ENCODE measurements at regions not wholly inside any gene's neighbourhood (a gene's known extent, or its start where the extent isn't known, plus 50 kb on each side); places are given as distances from the start of the nearest gene placed in this dataset.

DNA sequence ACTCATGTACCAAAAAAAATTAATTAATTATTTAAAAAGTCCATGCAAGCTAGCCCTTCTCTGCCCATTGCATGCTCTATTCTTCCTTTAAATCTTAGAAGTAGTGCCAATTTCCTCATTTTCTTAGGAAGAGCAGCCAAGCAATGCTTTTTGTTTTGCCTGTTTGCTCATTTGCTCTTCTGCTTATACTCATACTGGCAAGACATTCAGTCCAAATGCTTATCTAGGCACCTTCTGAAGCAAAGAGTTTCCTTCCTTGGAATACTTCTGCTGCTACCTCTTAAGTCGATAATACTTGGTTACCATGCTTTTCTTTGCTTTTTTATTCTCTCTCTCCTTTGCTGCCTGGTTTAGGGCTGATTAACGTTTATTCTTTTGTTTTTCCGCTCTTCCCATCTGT is 1318.3 kb downstream of the AACS start:
- DNase-seq (ENCODE audit: low spot score), result no peak

DNA sequence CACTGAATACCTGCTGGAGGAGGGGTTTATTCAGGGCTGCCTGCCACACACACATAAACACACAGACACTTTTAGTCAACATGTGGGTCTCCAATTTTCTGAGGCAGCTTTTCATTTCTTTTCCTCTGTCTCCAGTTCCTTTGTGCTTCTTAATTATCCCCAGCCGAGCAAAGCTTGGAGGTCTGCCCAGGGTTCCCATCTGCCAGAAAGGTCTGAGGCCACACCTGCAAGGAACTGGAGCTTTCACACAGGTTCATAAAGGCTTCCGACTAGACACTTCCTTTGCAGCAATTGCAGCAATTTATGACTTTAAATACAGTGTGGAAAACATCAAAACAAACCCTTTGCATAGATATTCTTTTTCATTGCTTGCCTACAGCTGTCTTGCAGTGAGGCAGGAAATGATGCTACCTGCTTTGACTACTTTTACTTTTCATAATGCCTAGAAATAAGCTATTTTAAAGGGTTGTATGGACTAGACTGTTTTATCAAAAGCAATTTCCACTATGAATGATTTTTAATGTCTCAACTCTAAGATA is 1318.9 kb downstream of the AACS start:
- DNase-seq (ENCODE audit: low spot score), result no peak

DNA sequence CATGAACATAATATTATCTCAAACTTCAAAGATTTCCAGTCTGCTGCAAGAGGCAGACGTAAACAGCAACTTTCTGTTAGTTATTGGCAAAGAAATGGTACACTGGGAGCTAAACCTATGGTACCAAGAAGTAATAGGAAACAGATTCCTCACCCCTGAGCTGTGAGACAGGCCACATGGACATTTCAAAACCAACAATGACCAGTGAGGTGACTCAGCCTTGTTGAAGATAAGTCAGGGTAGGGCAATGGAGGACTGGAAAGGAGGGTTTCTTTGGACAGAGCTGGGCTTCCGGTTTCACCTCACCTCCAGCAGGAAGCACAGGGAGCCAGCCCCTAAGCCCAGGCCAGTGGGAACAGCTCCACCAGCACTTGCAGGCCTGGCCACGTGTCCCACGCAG is 1320.5 kb downstream of the AACS start:
- DNase-seq (ENCODE audit: low spot score), result peak; percentile 1

DNA sequence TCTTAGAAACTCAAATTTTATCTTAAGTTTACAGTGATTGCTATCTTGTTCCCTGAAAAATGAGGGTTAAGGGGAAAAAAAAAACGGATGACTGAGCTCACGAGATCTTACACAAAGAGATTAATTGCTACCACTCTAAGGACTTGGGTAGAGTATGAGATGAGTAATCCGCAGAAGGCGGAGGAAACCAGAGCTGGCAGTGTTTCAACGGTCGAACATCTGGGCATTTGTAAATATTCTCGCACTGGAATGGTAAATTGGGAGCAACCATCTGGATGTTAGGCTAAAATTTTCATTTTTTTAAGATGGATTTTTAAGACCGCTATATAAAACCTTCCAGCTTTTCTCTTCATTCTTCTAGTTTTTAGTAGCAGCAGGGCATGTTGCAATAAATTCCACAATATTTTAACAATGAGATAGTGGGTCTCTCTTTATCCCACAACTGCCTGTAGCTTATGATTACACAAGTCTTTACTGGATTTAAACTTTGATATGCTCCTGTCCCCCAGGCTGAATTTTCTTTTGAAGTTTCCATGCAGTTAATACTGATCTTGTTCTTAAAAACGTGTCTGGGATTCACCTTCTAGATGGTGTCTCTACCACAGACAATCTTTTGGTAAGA is 1324.1 kb downstream of the AACS start:
- peak; percentile 3 for DNase-seq (ENCODE audit: low spot score)

- no peak for DNase-seq (ENCODE audit: low spot score)
Observed at GRCh38 chr12:126389961-126390360, 1324.7 kb downstream of the AACS start.

GRCh38 chr12:126390969-126391566 is 1325.8 kb downstream of the AACS start:
- DNase-seq (ENCODE audit: low spot score), result no peak

GRCh38 chr12:126396536-126396935 is 1331.3 kb downstream of the AACS start:
- DNase-seq (ENCODE audit: low spot score), result no peak

DNA sequence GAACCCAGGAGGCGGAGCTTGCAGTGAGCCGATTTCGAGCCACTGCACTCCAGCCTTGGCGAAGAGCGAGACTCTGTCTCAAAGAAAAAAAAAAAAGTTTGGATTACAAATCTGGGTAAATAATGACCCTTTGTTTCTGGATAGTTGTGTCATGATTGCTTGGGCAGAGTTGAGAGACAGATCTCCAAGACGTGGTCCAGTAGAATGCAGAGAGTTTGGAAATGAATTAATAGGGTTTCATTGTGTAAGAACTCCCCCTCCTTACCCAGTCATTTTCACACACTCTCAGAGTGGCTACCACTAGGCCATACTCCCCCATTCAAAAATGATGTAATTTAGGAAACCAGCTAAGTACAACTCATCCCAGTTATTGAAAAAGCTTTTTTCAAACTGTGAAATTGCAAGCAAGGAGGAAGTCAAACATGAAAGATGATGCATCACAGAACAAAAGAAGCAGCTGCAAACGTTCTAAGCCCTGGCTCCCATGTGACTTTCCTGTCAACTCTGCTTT is 1331.9 kb downstream of the AACS start:
- DNase-seq (ENCODE audit: low spot score), result no peak

GRCh38 chr12:126397660-126398059 is 1332.4 kb downstream of the AACS start:
- no peak for DNase-seq (ENCODE audit: low spot score)

DNA sequence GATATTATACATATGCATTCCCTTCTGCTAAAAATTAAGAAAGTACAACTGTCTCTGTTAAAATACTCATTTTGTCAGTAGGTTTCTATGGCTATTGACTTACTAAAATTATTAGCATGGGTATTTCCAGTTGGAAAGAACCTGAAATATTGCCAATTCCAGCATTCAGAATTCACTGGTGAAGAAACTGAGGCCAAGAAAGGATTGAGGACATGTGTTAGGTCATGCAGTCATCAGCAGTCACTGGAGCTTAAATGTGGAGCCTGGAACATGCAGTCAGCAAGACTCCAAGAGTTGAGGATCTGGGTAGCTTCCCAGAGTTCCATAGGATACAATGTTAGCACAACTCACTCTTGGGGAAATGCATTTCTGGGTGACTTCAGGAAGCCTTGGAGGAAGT is 1335.6 kb downstream of the AACS start:
- DNase-seq (ENCODE audit: low spot score), result no peak

GRCh38 chr12:126404293-126404881 is 1339.2 kb downstream of the AACS start:
- no peak for DNase-seq (ENCODE audit: low spot score)

DNA sequence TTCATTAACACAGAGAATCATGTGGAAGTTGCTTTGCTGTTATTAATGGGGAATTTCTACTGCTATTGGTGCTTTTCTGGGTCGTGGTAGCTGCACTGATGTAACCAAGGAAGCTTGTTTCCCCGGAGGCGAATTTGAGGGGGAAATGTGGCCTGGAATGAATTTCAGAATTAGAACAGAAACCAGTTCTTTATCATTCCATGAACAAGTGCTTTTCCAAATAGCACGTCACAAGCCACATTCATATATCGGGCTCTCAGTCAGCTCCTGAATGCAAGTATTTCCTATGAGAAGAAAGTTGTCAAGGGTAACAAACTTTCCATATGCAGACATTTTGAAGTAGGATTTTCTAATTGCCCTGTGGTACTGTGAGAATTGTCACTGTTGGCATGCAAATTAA is 1353.2 kb downstream of the AACS start:
- no peak for DNase-seq (ENCODE audit: low spot score)

DNA sequence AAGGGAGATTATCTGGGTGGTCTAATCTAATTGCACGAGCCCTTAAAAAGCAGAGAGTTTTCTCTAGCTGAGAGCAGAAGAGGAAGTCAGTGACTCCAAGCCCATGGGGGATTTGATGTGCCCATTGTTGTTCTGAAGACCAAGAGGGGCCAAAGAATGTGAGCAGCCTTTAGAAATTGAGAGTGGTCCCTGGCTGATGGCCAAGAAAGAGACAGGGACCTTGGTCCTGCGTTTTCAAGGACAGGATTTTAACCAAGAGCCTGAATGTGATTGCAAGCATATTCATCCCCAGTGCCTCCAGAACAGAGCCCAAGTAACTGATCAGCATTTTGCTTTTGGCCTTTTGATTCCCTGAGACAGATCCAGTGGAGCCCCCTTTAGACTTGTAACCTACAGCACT is 1353.9 kb downstream of the AACS start:
- DNase-seq (ENCODE audit: low spot score), result no peak

DNA sequence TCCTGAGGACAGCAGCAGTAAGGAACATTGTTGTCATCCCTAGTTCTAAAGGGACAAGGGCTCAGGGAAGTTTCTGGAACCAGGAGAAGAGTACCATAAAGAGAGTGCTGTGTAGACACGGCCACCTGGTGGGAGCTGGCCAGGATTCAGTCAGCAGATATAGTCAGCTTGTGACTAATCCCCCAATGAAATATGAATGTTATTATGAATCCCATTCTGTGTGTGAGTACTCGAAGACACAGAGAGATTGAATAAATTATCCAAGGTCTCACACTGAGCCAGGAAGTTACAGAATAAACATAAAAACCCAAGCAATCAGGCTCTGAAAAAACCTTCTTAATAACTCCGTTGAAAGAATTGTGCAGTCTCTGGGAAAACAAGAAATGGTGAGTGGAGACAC is 1359.5 kb downstream of the AACS start:
- DNase-seq (ENCODE audit: low spot score), result no peak

DNA sequence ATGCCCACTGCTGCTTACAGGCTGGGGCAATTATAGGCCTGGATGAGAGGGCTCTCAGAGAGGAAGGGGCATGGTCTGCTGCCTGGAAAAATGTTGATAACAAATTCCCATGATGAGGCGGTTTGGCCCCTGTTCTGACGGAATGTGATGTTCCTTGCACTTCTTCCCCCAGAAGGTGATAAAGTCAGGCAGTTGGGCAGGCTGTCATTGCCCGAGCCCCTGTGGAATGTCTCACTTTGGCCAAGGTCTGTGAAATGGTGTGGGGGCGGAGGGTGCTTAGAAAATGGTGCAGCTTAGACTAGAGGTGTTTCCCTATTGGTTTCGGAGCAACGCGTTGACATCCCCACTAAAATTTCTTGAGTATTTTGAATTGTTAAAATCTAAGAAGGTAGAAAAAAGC is 1360.0 kb downstream of the AACS start:
- DNase-seq (ENCODE audit: low spot score), result no peak

- no peak for DNase-seq (ENCODE audit: low spot score)
Observed at GRCh38 chr12:126428769-126429168, 1363.5 kb downstream of the AACS start.

DNA sequence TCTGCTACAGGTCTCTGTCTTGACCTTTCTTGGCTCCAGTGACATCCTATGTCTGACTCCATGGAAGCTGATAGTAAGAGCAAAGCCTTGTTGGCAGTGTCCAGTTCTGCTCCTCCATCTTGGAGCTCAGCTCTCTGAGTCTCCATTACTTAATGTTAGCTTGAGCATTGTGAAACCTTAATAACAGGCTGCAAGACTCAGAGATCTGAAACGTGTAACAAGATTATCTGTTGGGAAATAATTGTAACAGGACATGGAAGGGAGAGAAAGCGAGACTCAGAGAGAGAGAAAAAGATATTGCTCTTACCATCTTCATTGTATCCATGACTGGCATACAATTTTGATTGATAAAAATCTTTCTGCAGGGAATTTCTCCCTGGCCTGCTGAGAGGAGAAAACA is 1365.7 kb downstream of the AACS start:
- DNase-seq (ENCODE audit: low spot score), result no peak

GRCh38 chr12:126431767-126432166 is 1366.5 kb downstream of the AACS start:
- DNase-seq (ENCODE audit: low spot score), result no peak

GRCh38 chr12:126432780-126433179 is 1367.5 kb downstream of the AACS start:
- no peak for DNase-seq (ENCODE audit: low spot score)

GRCh38 chr12:126434412-126434985 is 1369.3 kb downstream of the AACS start:
- no peak for DNase-seq (ENCODE audit: low spot score)

- no peak for DNase-seq (ENCODE audit: low spot score)
Observed at GRCh38 chr12:126436041-126436440, 1370.8 kb downstream of the AACS start.

DNA sequence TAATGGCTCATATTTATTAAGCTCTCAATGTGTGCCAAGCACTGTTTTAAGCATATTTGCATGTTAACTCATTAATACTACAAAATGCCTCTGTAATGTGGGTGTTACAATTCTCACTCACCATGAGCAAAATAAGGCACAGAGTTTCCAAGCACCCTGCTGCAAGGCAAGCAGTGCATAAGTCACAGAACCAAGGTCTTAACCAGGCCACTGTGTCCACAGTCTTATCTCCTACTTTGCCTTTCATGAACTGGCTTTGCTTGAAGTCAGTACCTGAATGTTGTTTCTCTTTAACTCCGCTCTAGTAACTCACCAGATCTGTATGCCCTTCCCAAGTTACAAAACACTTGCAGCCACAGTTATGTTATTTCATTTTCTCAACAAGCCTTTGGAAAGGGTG is 1372.7 kb downstream of the AACS start:
- no peak for DNase-seq (ENCODE audit: low spot score)

- no peak for DNase-seq (ENCODE audit: low spot score)
Observed at GRCh38 chr12:126443977-126444376, 1378.7 kb downstream of the AACS start.
